Posterior vena cava (tissue), 2 donors: ENCODE measurements at regions not wholly inside any gene's neighbourhood (a gene's known extent, or its start where the extent isn't known, plus 50 kb on each side); places are given as distances from the start of the nearest gene placed in this dataset.
A peak's percentile ranks its signal among the peaks of the same experiment; 100 is the strongest.
"Not testable (repeated sequence)": the region's sequence is repeated elsewhere in the genome, so short reads cannot be mapped to it uniquely, and the experiment has no call there.

Source experiments
- DNase-seq: peaks from one replicate; pipeline ENCODE4 v3.0.0-alpha.2; 2020; ENCODE audit warnings: low spot score
- intact Hi-C, 2 donors: fragments of 100-400 bp; cut with DNase I; formaldehyde crosslinking; loops; one replicate each; pipeline versions ENCODE4 v1.14.1 to v1.14.2; 2022 to 2023
- donor health status: DM: yes; HTN: yes; CAD: no.
- donor health status: DM: yes; HTN: yes; CAD: no.

DNA sequence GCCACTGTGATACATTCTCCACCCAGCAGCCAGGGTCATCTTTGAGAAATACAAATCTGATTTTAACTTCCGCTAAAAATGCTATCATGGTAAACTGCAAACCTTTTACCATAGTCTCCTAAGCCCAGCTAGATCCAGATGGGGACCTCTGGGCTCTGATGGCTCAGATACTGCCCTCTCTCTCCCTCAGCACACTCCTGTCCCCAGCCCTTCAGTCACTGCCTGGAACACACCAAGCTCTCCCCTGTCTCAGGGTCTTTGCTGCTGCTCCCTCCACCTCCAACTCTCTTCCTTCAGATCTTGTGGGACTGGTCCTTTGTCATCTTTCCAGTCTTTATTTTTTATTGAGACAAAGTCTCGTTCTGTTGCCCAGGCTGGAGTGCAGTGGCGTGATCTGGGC lies 65.1 kb downstream of the SPRY4 start:
- intact Hi-C loops = no loop called here

GRCh38 chr5:142255831-142256230 lies 69.0 kb downstream of the SPRY4 start:
- intact Hi-C loops = no loop called here
- no peak for DNase-seq

More for the DNA sequence above, 65.1 kb downstream of the SPRY4 start:
- DNase-seq = no peak

- DNase-seq = no peak
- intact Hi-C loops = no loop called here
These were observed 70.4 kb downstream of the SPRY4 start for GRCh38 chr5:142254431-142254830.

- no peak for DNase-seq
- intact Hi-C loops = no loop called here
These were observed 70.9 kb downstream of the SPRY4 start for GRCh38 chr5:142253938-142254337.

GRCh38 chr5:142250119-142250518 lies 74.7 kb downstream of the SPRY4 start:
- no peak for DNase-seq
- intact Hi-C loops = no loop called here

DNA sequence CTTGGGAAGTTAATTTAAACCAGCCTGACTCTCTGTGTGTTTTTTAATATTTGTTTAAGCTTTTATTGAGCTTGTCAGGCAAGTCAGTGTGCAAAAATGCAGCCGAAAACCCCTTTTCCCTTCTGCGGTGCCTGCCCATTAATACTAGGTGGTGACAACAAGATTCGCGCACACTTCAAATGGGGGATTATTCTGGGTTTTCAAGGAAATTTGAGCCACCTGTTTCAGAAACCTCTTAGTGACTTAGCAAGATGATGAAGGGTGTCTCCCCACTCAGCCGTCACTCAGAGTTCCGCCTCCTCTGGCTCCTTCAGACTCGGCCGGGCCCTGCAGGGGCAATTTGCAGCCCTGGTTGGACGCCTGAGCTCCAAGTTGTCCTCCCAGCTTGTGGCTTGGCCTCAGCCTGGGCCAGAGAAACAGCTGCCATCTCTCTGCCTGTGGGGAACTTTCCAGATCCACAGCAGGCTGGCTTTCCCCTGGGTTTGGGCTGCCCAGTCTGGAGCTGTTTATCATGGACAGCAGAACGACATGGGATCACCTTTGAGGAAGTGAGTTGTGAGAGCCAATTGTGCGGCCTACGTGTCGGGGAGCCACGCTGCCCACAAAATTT lies 75.9 kb downstream of the SPRY4 start:
- DNase-seq = peak; percentile 88
- intact Hi-C loops = no loop called here

GRCh38 chr5:142246258-142246657 lies 78.6 kb downstream of the SPRY4 start:
- intact Hi-C loops = no loop called here

DNA sequence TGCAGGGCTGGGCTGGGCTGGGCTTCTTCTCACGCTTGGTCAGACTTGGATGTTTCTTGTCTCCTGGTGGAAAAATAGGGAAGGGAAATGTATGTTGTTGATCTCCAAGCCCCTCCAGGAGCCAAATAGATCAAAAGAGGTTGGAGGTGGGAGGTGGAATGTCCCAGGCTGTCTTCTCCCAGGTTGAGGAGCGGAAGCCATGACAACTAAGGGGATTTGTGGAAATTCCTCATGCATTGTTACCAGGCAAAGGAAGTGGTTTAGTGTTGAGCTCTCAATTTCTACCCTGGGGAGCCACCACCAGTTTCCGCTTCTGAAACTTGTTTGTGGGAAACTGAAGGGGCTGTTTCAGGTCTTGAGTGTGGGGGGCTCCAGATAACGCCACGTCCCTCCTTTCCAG lies 79.0 kb downstream of the SPRY4 start:
- intact Hi-C loops = no loop called here
- no peak for DNase-seq

More at GRCh38 chr5:142246258-142246657, 78.6 kb downstream of the SPRY4 start:
- DNase-seq = no peak

DNA sequence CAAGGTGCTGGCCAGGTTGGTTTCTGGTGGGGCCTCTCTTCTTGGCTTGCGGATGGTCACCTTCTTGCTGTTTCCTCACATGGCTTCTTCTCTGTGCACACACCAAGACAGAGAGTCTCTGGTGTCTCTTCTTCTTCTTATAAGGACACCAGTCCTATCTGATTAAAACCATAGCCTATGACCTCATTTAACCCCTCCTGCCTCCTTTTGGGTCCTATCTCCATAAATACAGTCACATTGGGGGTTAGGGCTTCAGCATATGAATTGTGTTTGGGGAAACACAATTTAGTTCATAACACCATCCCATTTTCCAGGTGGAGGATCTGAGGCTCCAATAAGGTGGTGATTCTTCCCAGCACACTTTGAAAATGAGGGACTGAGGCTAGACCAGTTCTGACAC lies 80.4 kb downstream of the SPRY4 start:
- intact Hi-C loops = no loop called here
- DNase-seq = no peak

DNA sequence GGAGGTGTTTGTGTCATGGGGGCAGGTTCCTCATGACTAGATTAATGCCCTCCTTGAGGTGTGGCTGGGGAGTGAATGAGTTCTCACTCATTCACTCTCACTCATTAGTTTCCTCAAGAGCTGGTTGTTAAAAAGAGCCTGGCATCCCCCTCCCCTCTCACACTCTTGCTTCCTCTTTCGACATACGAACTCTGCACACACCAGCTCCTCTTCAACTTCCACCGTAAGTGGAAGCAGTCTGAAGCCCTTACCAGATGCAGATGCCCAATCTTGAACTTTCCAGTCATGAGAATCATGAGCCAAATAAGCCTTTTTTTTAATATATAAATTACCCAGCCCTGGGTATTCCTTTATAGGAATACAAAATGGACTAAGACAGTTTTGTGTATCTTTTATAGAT lies 82.5 kb downstream of the SPRY4 start:
- DNase-seq = no peak

GRCh38 chr5:142239394-142240159 lies 85.2 kb downstream of the SPRY4 start:
- DNase-seq = no peak
- intact Hi-C loops = no loop called here

More for the DNA sequence above, 82.5 kb downstream of the SPRY4 start:
- intact Hi-C loops = no loop called here

- intact Hi-C loops = no loop called here
- DNase-seq = no peak
These were observed 87.1 kb downstream of the SPRY4 start for GRCh38 chr5:142237707-142238106.

- intact Hi-C loops = not testable (repeated sequence)
These were observed 88.0 kb downstream of the SPRY4 start for GRCh38 chr5:142236673-142237290.

DNA sequence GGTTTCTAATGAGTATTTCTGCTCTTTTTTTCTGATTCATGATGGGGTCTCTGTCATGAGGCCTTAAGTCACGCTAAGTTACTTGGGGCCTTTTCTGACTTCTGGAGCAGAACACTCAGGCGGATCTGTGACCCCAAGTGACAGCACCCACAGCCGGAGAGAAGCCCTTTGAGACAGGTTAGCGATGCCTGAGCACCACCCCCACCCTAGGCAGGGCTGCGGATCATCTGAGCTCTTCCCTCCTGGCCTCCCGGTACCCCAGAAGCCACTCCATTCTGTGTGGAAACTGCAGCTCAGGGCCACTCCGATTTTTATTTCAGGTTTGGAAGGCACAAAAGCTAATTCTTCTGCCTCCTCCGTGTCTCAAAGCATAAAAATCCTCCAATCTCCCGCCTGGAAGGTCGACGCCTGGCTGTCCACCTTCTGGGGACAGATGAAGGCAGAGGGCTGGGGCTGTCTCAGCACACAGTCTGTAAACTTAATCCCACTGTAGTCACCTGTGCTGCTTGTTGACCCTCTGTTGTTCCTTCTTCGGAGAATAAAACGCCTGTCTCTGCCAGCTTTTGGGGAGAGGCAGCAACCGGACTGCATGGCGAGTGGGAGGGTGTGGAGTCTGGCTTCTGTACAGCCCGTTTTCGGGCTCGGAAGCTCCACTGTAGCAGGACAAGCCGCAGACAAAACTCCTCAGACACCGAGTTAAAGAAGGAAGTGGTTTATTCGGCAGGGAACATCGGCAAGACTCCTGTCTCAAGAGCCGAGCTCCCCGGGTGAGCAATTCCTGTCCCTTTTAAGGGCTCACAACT lies 88.8 kb downstream of the SPRY4 start:
- intact Hi-C loops = no loop called here
- DNase-seq = no peak

More at GRCh38 chr5:142236673-142237290, 88.0 kb downstream of the SPRY4 start:
- DNase-seq = not testable (repeated sequence)

DNA sequence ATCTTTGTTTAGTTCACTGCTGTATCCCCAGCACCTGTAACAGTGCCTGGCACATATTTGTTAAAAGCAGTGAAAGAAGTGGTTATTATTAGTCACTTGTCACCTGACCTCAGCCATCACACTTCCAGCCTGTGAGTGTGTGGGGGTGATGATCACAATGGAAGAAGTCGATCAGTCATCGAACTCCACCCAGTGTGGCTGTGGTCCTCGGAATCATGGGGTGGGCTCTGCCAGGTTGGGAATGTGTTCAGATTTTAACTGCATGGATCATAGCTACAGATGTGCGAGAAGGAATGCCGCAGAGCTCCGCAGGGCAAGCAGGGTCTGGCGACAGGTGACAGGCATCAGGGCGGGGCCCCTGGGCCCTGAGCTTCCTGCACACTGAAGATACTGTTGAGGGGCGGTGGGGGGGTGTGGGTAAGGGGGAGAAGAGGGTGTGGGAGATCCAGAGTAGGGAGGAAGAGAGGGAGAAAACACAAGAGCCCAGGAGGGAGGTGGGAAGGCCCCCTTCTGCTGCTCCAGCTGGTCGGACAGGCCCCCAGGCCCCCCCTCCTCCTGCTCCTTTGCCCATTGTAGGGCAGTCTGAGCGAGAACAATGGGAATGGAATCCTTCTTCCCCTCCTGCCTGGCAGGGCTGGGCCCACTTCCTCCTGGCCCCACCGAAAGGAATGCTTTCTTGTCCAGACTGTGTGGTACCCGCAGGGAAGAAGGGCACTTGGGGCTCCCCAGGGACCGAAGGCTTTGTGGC lies 89.6 kb downstream of the SPRY4 start:
- DNase-seq = no peak
- intact Hi-C loops = no loop called here

DNA sequence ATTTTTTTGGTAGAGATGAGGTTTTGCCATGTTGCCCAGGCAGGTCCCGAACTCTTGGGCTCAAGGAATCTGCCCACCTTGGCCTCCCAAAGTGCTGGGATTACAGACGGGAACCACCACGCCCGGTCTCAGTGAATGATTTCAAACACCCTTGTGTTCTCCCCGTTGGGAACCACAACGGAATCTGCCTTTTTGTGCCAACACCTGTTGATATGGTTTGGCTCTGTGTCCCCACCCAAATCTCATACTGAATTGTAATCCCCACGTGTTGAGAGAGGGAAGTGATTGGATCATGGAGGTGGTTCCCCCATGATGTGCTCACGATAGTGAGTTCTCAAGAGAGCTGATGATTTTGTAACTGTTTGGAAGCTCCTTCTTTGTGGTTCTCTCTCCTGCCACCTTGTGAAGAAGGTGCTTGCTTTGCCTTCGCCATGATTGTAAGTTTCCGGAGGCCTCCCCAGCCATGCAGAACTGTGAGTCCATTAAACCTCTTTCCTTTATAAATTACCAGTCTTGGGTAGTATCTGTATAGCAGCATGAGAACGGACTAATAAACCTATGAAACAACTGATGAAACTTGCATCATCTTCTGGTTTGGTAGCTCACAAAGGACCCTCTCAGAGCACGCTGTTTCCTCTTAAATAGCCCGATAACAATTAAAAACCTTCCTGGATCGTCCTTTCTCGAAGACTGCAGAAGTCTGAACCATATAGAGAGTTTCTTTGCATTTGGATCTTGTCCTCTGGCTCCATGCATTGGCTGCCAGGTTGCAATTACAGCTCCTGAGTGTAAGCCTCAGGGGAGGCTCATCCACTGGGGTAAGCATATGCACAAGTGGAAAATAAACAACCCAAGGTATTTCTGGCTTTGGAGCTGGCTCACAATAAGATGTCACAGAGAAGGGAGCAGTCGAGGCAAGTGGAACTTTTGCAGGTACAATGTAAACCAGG lies 91.5 kb downstream of the SPRY4 start:
- no peak for DNase-seq
- intact Hi-C loops = no loop called here

GRCh38 chr5:142230949-142231348 lies 93.9 kb downstream of the SPRY4 start:
- DNase-seq, intact Hi-C loops: not testable (repeated sequence)

DNA sequence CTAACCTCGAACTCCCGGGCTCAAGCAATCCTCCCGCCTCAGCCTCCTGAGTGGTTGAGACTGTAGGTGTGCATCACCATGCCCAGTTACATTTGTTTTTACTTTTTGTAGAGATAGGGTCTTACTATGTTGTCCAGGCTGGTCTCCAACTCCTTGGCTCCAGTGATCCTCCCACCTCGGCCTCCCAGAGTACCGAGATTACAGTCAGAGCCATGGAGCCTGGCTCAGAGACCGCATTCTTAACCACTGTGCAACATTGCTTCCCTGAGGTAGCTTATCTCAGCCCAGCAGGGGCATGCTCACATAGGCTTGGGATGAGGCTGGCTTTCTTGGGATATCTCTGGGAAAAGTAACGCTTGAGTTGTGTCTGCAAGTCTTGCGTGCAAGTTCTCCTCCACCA lies 99.7 kb downstream of the SPRY4 start:
- intact Hi-C loops = no loop called here
- DNase-seq = no peak
